Pulmonary artery endothelial cell (primary cell): ENCODE measurements at regions not wholly inside any gene's neighbourhood (a gene's known extent, or its start where the extent isn't known, plus 50 kb on each side); places are given as distances from the start of the nearest gene placed in this dataset.
"Not testable (repeated sequence)": the region's sequence is repeated elsewhere in the genome, so short reads cannot be mapped to it uniquely, and the experiment has no call there.

Experiments
- DNase-seq: peaks from one replicate; pipeline ENCODE4 v3.0.0-alpha.2; 2011; ENCODE audit warnings: low read depth, low spot score

GRCh38 chr20:1845163-1845523 is 50.1 kb upstream of the SIRPA start:
- no peak for DNase-seq

- no peak for DNase-seq
Observed at GRCh38 chr20:1844325-1845162, 50.7 kb upstream of the SIRPA start.

GRCh38 chr20:1842281-1842680 is 52.9 kb upstream of the SIRPA start:
- DNase-seq: no peak

GRCh38 chr20:1841554-1842140 is 53.6 kb upstream of the SIRPA start:
- no peak for DNase-seq

GRCh38 chr20:1840817-1841553 is 54.2 kb upstream of the SIRPA start:
- DNase-seq: no peak

GRCh38 chr20:1839376-1840317 is 55.6 kb upstream of the SIRPA start:
- DNase-seq: not testable (repeated sequence)

GRCh38 chr20:1838556-1839279 is 56.5 kb upstream of the SIRPA start:
- no peak for DNase-seq

GRCh38 chr20:1835186-1836035 is 59.8 kb upstream of the SIRPA start:
- DNase-seq: no peak

- DNase-seq: no peak
Observed at GRCh38 chr20:1833728-1834726, 61.2 kb upstream of the SIRPA start.

GRCh38 chr20:1833216-1833615 is 62.0 kb upstream of the SIRPA start:
- DNase-seq: no peak

GRCh38 chr20:1832634-1833033 is 62.6 kb upstream of the SIRPA start:
- no peak for DNase-seq

- no peak for DNase-seq
Observed at GRCh38 chr20:1831606-1832005, 63.6 kb upstream of the SIRPA start.

- no peak for DNase-seq
Observed at GRCh38 chr20:1831096-1831495, 64.1 kb upstream of the SIRPA start.

GRCh38 chr20:1830240-1830639 is 65.0 kb upstream of the SIRPA start:
- DNase-seq: peak; percentile 19

- no peak for DNase-seq
Observed at GRCh38 chr20:1829531-1829930, 65.7 kb upstream of the SIRPA start.

GRCh38 chr20:1828786-1829131 is 66.4 kb upstream of the SIRPA start:
- DNase-seq: no peak

- DNase-seq: no peak
Observed at GRCh38 chr20:1827974-1828785, 67.0 kb upstream of the SIRPA start.

GRCh38 chr20:1827510-1827973 is 67.7 kb upstream of the SIRPA start:
- DNase-seq: no peak
